SK-N-MC (cell line): ENCODE measurements at regions not wholly inside any gene's neighbourhood (a gene's known extent, or its start where the extent isn't known, plus 50 kb on each side); places are given as distances from the start of the nearest gene placed in this dataset.

Source experiments
- EZH2 ChIP-seq: fragments of 200-600 bp; sonication (generic); IDR thresholded peaks from one replicate; pipeline ENCODE4 v1.6.1; 2017; ENCODE audit warnings: antibody characterized with exemption
- FOXP2 ChIP-seq: optimal IDR thresholded peaks from 2 replicates; pipeline ENCODE3; 2011; ENCODE audit warnings: mild to moderate bottlenecking, moderate library complexity; ENCODE audit not compliant: insufficient read depth; ENCODE audit errors: extremely low read length, control extremely low read depth
- POLR2AphosphoS5 ChIP-seq: IDR thresholded peaks from 2 replicates; pipeline ENCODE4 v1.6.1; 2012; ENCODE audit warnings: mild to moderate bottlenecking, low read depth, low read length, borderline replicate concordance

DNA sequence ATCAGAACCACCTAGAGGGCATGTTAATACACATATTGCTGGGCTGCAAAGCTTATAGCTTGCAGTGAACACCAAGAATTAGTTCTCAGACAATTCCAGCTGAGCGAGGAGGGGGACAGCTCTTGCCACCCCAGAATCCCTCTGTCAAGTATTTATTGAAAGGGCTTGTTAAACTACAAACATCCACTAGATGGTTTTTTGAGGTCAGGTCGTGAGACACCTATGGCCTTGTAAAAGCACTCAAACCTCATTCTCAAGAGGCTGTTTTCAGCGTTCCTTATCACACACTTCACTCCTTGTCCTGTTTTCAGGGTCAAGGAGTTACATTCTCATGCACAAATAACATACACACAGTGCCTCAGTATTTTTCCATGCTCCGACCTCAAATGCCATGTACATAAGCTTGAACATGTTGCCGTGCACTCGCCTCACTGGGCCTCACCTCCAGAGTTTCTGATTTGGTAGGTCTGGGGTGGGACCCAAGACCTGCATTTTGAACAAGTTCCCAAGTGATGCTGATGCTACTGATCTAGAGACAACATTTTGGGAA is 98.8 kb upstream of the PTPRR start:
- TF ChIP-seq EZH2 (no peak), POLR2AphosphoS5 (no peak), FOXP2 (no peak)
